ENCODE measurements at regions not wholly inside any gene's neighbourhood (a gene's known extent, or its start where the extent isn't known, plus 50 kb on each side); places are given as distances from the start of the nearest gene placed in this dataset.

GRCh38 chr5:130777794-130778193, 387.3 kb downstream of the HINT1 start:
- CTCF ChIA-PET: no interaction called here

GRCh38 chr5:130773813-130774212, 391.2 kb downstream of the HINT1 start:
- ChIA-PET POLR2A (no interaction called here), CTCF (no interaction called here)
- H3K4me3 ChIP-seq (ENCODE audit: low read length): no peak overlapping the region
- no peaks in the 10 kb centered on the region for H3K4me1 ChIP-seq (ENCODE audit: insufficient read depth, low read length)
- peaks cover 44% of the 10 kb centered on the region for H3K27me3 Mint-ChIP-seq
- no peaks in the 10 kb centered on the region for H3K9me3 Mint-ChIP-seq
- ATAC-seq (ENCODE audit: poor library complexity) (no peak), DNase-seq (peak in 1 of 14 experiments; percentile 2)
- no peaks in the 10 kb centered on the region for H3K4me1 Mint-ChIP-seq (ENCODE audit: low read depth)
- intact Hi-C loops (cut with DNase I, micrococcal nuclease): no loop called here
- peaks cover 0 to 7% of the 10 kb centered on the region in 2 experiments for H3K27me3 ChIP-seq (ENCODE audit: control insufficient read depth in 1 of 2, insufficient read depth in 2 of 2, low read length in 2 of 2)
- no peaks in the 10 kb centered on the region for H3K9me3 ChIP-seq (ENCODE audit: control insufficient read depth in 1 of 2, insufficient read depth in 1 of 2, low read length in 2 of 2)
- no peak overlapping the region for H3K27ac Mint-ChIP-seq
- no peak for TF ChIP-seq CTCF (IDR thresholded peaks at IDR 0.05)
- no peak overlapping the region for H3K27ac ChIP-seq (ENCODE audit: low read depth in 1 of 2, low read length in 2 of 2)
- no peak overlapping the region for H3K4me3 Mint-ChIP-seq
- no peaks in the 10 kb centered on the region for H3K36me3 ChIP-seq (ENCODE audit: insufficient read depth, low read length)
- no peaks in the 10 kb centered on the region for H3K36me3 Mint-ChIP-seq (ENCODE audit: low read depth)

More at GRCh38 chr5:130777794-130778193, 387.3 kb downstream of the HINT1 start:
- H3K4me3 Mint-ChIP-seq: no peak overlapping the region
- H3K27ac Mint-ChIP-seq: no peak overlapping the region
- H3K27me3 Mint-ChIP-seq: peaks cover 40% of the 10 kb centered on the region
- intact Hi-C loops (cut with DNase I, micrococcal nuclease): no loop called here
- H3K4me1 ChIP-seq (ENCODE audit: insufficient read depth, low read length): no peaks in the 10 kb centered on the region
- ATAC-seq (ENCODE audit: poor library complexity): no peak
- no peak for TF ChIP-seq CTCF (IDR thresholded peaks at IDR 0.05)
- no peak for DNase-seq
- peaks cover 0 to 7% of the 10 kb centered on the region in 2 experiments for H3K27me3 ChIP-seq (ENCODE audit: control insufficient read depth in 1 of 2, insufficient read depth in 2 of 2, low read length in 2 of 2)
- no peaks in the 10 kb centered on the region for H3K36me3 Mint-ChIP-seq (ENCODE audit: low read depth)
- no peak overlapping the region for H3K4me3 ChIP-seq (ENCODE audit: low read length)
- H3K9me3 ChIP-seq (ENCODE audit: control insufficient read depth in 1 of 2, insufficient read depth in 1 of 2, low read length in 2 of 2): no peaks in the 10 kb centered on the region
- POLR2A ChIA-PET: no interaction called here
- no peaks in the 10 kb centered on the region for H3K4me1 Mint-ChIP-seq (ENCODE audit: low read depth)
- no peak overlapping the region for H3K27ac ChIP-seq (ENCODE audit: low read depth in 1 of 2, low read length in 2 of 2)
- H3K9me3 Mint-ChIP-seq: no peaks in the 10 kb centered on the region
- H3K36me3 ChIP-seq (ENCODE audit: insufficient read depth, low read length): no peaks in the 10 kb centered on the region

- no peaks in the 10 kb centered on the region for H3K27me3 ChIP-seq (ENCODE audit: control insufficient read depth in 1 of 2, insufficient read depth in 2 of 2, low read length in 2 of 2)
- no peak overlapping the region for H3K27ac ChIP-seq (ENCODE audit: low read depth in 1 of 2, low read length in 2 of 2)
- no peaks in the 10 kb centered on the region for H3K36me3 Mint-ChIP-seq (ENCODE audit: low read depth)
- no peak overlapping the region for H3K4me3 ChIP-seq (ENCODE audit: low read length)
- H3K4me1 Mint-ChIP-seq (ENCODE audit: low read depth): no peaks in the 10 kb centered on the region
- no peaks in the 10 kb centered on the region for H3K9me3 Mint-ChIP-seq
- H3K4me3 Mint-ChIP-seq: no peak overlapping the region
- ChIA-PET CTCF (no interaction called here), POLR2A (no interaction called here)
- no peak for TF ChIP-seq CTCF (IDR thresholded peaks at IDR 0.05)
- H3K27me3 Mint-ChIP-seq: peaks cover 18% of the 10 kb centered on the region
- H3K9me3 ChIP-seq (ENCODE audit: control insufficient read depth in 1 of 2, insufficient read depth in 1 of 2, low read length in 2 of 2): no peaks in the 10 kb centered on the region
- no peaks in the 10 kb centered on the region for H3K36me3 ChIP-seq (ENCODE audit: insufficient read depth, low read length)
- intact Hi-C loops (cut with DNase I, micrococcal nuclease): no loop called here
- no peak for ATAC-seq (ENCODE audit: poor library complexity)
- peak in 1 of 14 experiments; percentile 5 for DNase-seq
- no peaks in the 10 kb centered on the region for H3K4me1 ChIP-seq (ENCODE audit: insufficient read depth, low read length)
- no peak overlapping the region for H3K27ac Mint-ChIP-seq
Observed at GRCh38 chr5:130762031-130762430, 403.0 kb downstream of the HINT1 start.
